Stimulated activated CD8-positive, alpha-beta memory T cell treated with anti-CD3 and anti-CD28 coated beads, Interleukin-12 subunit alpha, Interleukin-12 subunit beta, amount 100 ng/mL, for 24 hours (primary cell): ENCODE measurements at regions not wholly inside any gene's neighbourhood (a gene's known extent, or its start where the extent isn't known, plus 50 kb on each side); places are given as distances from the start of the nearest gene placed in this dataset.

Experiments
- DNase-seq: peaks from one replicate; pipeline ENCODE4 v3.0.0-alpha.2; 2020; ENCODE audit errors: extremely low read depth

GRCh38 chr20:56925082-56925830, 296.1 kb downstream of the TFAP2C start:
- no peak for DNase-seq

- no peak for DNase-seq
Measured at GRCh38 chr20:56925831-56926170, 296.7 kb downstream of the TFAP2C start.

- no peak for DNase-seq
Measured at GRCh38 chr20:56926501-56926900, 297.4 kb downstream of the TFAP2C start.

GRCh38 chr20:56927127-56927526, 298.0 kb downstream of the TFAP2C start:
- no peak for DNase-seq

- no peak for DNase-seq
Measured at GRCh38 chr20:56928007-56928406, 298.9 kb downstream of the TFAP2C start.

GRCh38 chr20:56929606-56930005, 300.5 kb downstream of the TFAP2C start:
- DNase-seq, result no peak

GRCh38 chr20:56930876-56931275, 301.8 kb downstream of the TFAP2C start:
- no peak for DNase-seq

- DNase-seq, result no peak
Measured at GRCh38 chr20:56932575-56933330, 303.6 kb downstream of the TFAP2C start.

GRCh38 chr20:56933331-56933698, 304.2 kb downstream of the TFAP2C start:
- no peak for DNase-seq

GRCh38 chr20:56934888-56935287, 305.8 kb downstream of the TFAP2C start:
- no peak for DNase-seq

GRCh38 chr20:56940466-56940865, 311.4 kb downstream of the TFAP2C start:
- DNase-seq, result no peak

- DNase-seq, result no peak
Measured at GRCh38 chr20:56941101-56941686, 312.1 kb downstream of the TFAP2C start.

- DNase-seq, result no peak
Measured at GRCh38 chr20:56943946-56944945, 315.1 kb downstream of the TFAP2C start.

- DNase-seq, result no peak
Measured at GRCh38 chr20:56945057-56945456, 316.0 kb downstream of the TFAP2C start.

GRCh38 chr20:56945901-56946300, 316.8 kb downstream of the TFAP2C start:
- no peak for DNase-seq

- no peak for DNase-seq
Measured at GRCh38 chr20:56949318-56949717, 317.1 kb downstream of the BMP7 start.

GRCh38 chr20:56952258-56953047, 314.0 kb downstream of the BMP7 start:
- no peak for DNase-seq

GRCh38 chr20:56953048-56953586, 313.3 kb downstream of the BMP7 start:
- no peak for DNase-seq

GRCh38 chr20:56954797-56955196, 311.6 kb downstream of the BMP7 start:
- DNase-seq, result no peak

- DNase-seq, result no peak
Measured at GRCh38 chr20:56955680-56956079, 310.8 kb downstream of the BMP7 start.

- no peak for DNase-seq
Measured at GRCh38 chr20:56956534-56956933, 309.9 kb downstream of the BMP7 start.
